B cell (primary cell): ENCODE measurements at regions not wholly inside any gene's neighbourhood (a gene's known extent, or its start where the extent isn't known, plus 50 kb on each side); places are given as distances from the start of the nearest gene placed in this dataset.

Experiments
- ATAC-seq: fragments of 200-7000 bp; cut with Tn5 transposase; one replicate; pipeline ENCODE4 v1.10.0; 2021; ENCODE audit warnings: low read depth, mild to moderate bottlenecking, moderate number of reproducible peaks, moderate library complexity
- CTCF ChIA-PET: fragments of 350-600 bp; sonication (Branson Sonifier 250); formaldehyde crosslinking; loops from one replicate; lab custom pipeline; 2021; ENCODE audit warnings: antibody characterized with exemption, inconsistent platforms; lab: Charles Lee
- POLR2A ChIA-PET: fragments of 350-600 bp; sonication (Branson Sonifier 250); formaldehyde crosslinking; loops from one replicate; lab custom pipeline; 2021; ENCODE audit warnings: antibody characterized with exemption; lab: Charles Lee
- DNase-seq: peaks from one replicate; pipeline ENCODE4 v3.0.0; 2013
- H2AFZ ChIP-seq: 2 replicates; pipeline ENCODE4 v1.6.1; 2012; ENCODE audit warnings: mild to moderate bottlenecking, low read depth, low read length; ENCODE audit not compliant: insufficient read depth, poor library complexity, severe bottlenecking
- H3K27ac ChIP-seq, 2 donors: 1 replicate in 1 of 2; 2 replicates in 1 of 2; pipeline ENCODE4 v1.5.1; 2012 to 2013; ENCODE audit warnings: low read length in 2 of 2, mild to moderate bottlenecking in 2 of 2, moderate library complexity in 1 of 2
- H3K27me3 ChIP-seq, 4 experiments: fragments of 200-600 bp in 1 of 4; sonication (generic) in 1 of 4; replicated peaks in 1 of 4; 1 replicate in 2 of 4; 2 replicates in 2 of 4; pipeline versions ENCODE4 v1.6.1 to v1.7.0; 2013 to 2016; ENCODE audit warnings: low read length in 3 of 4, mild to moderate bottlenecking in 2 of 4, mixed read lengths in 1 of 4, moderate library complexity in 1 of 4; ENCODE audit not compliant: insufficient read depth in 4 of 4, control insufficient read depth in 3 of 4; ENCODE audit errors: control extremely low read depth in 1 of 4
- H3K36me3 ChIP-seq, 2 experiments: replicated peaks in 1 of 2; 1 replicate in 1 of 2; 2 replicates in 1 of 2; pipeline versions ENCODE4 v1.6.1 to v1.7.1; 2013; ENCODE audit warnings: low read length in 1 of 2; ENCODE audit not compliant: insufficient read depth in 2 of 2, control insufficient read depth in 1 of 2; ENCODE audit errors: control extremely low read depth in 1 of 2, extremely low read depth in 1 of 2
- H3K4me1 ChIP-seq, 2 donors: fragments of 200-600 bp in 1 of 2; sonication (generic) in 1 of 2; 1 replicate in 1 of 2; 2 replicates in 1 of 2; pipeline versions ENCODE4 v1.5.1 to v1.6.1; 2013 to 2017; ENCODE audit warnings: low read length in 2 of 2; ENCODE audit not compliant: control insufficient read depth in 2 of 2, insufficient read depth in 2 of 2
- H3K4me2 ChIP-seq: replicated peaks from 2 replicates; pipeline ENCODE3; 2012; ENCODE audit warnings: mild to moderate bottlenecking, low read depth, low read length; ENCODE audit not compliant: poor library complexity, severe bottlenecking
- H3K4me3 ChIP-seq, 5 experiments: fragments of 200-600 bp in 1 of 5; sonication (generic) in 1 of 5; 1 replicate in 3 of 5; 2 replicates in 2 of 5; pipeline versions ENCODE4 v1.5.1 to v1.7.0; 2011 to 2016; ENCODE audit warnings: low read length in 4 of 5, mild to moderate bottlenecking in 4 of 5, low read depth in 2 of 5, control low read depth in 1 of 5, moderate library complexity in 1 of 5; ENCODE audit not compliant: insufficient read depth in 1 of 5; ENCODE audit errors: control extremely low read depth in 1 of 5, extremely low read depth in 1 of 5
- H3K79me2 ChIP-seq: fragments of 200-600 bp; sonication (generic); one replicate; pipeline ENCODE4 v1.6.0; 2016; ENCODE audit warnings: low read length; ENCODE audit not compliant: control insufficient read depth, insufficient read depth
- H3K9ac ChIP-seq: fragments of 200-600 bp; sonication (generic); 2 replicates; pipeline ENCODE4 v1.6.1; 2017; ENCODE audit warnings: mild to moderate bottlenecking, low read length, moderate library complexity
- H3K9me3 ChIP-seq, 3 donors: one replicate each; pipeline versions ENCODE4 v1.6.1 to v1.7.1; 2013; ENCODE audit warnings: low read length in 2 of 3; ENCODE audit not compliant: control insufficient read depth in 2 of 3, insufficient read depth in 1 of 3; ENCODE audit errors: control extremely low read depth in 1 of 3
- H4K20me1 ChIP-seq: 2 replicates; pipeline ENCODE4 v1.6.0; 2012; ENCODE audit warnings: mild to moderate bottlenecking, low read length; ENCODE audit not compliant: insufficient read depth, control insufficient read depth, poor library complexity, severe bottlenecking
- H3K27ac Mint-ChIP-seq: one replicate; pipeline ENCODE4 v1.8.0; 2021; ENCODE audit warnings: mixed read lengths
- H3K27me3 Mint-ChIP-seq: one replicate; pipeline ENCODE4 v1.8.0; 2021; ENCODE audit warnings: mixed read lengths
- H3K4me1 Mint-ChIP-seq: one replicate; pipeline ENCODE4 v1.8.0; 2021; ENCODE audit warnings: mixed read lengths
- H3K4me3 Mint-ChIP-seq: one replicate; pipeline ENCODE4 v1.8.0; 2021; ENCODE audit warnings: mixed read lengths
- H3K9me3 Mint-ChIP-seq: one replicate; pipeline ENCODE4 v1.8.0; 2022; ENCODE audit warnings: mixed read lengths; ENCODE audit not compliant: insufficient read depth
- EZH2 ChIP-seq: IDR thresholded peaks from 2 replicates; pipeline ENCODE4 v1.6.1; 2012; ENCODE audit warnings: borderline replicate concordance, low read depth, mild to moderate bottlenecking, moderate library complexity, low read length; ENCODE audit not compliant: insufficient read depth, poor library complexity, severe bottlenecking
- WGBS: methylation state at CpG from one replicate; pipeline ENCODE4 v1.1.5; 2013; ENCODE audit warnings: missing lambda C conversion rate; ENCODE audit not compliant: insufficient coverage; 5-methylcytosine and 5-hydroxymethylcytosine counted together
- intact Hi-C: fragments of 100-400 bp; cut with micrococcal nuclease; formaldehyde crosslinking; loops from one replicate; pipeline ENCODE4 v1.10.0; 2022
- TF ChIP-seq, protein P1 (sequence below): fragments of 200-600 bp; IDR thresholded peaks from one replicate; pipeline ENCODE4 v1.8.0; 2022; ENCODE audit warnings: antibody characterized with exemption, mild to moderate bottlenecking

DNA sequence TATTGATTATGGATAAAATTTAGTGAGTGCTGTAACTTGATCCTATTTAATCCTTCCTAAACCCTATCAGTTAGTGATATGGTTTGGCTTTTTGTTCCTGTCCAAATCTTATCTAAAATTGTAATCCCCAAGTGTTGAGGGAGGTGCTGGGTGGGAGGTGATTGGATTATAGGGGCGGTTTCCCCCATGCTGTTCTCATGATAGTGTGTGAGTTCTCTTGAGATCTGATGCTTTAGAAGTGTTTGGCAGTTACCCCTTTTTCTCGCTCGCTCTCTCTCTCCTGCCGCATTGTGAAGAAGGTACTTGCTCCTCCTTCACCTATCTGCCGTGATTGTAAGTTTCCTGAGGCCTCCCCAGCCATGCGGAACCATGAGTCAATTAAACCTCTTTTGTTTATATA, 134.0 kb upstream of the SUCLG2 start:
- H3K79me2 ChIP-seq = no peaks in the 10 kb centered on the region

DNA sequence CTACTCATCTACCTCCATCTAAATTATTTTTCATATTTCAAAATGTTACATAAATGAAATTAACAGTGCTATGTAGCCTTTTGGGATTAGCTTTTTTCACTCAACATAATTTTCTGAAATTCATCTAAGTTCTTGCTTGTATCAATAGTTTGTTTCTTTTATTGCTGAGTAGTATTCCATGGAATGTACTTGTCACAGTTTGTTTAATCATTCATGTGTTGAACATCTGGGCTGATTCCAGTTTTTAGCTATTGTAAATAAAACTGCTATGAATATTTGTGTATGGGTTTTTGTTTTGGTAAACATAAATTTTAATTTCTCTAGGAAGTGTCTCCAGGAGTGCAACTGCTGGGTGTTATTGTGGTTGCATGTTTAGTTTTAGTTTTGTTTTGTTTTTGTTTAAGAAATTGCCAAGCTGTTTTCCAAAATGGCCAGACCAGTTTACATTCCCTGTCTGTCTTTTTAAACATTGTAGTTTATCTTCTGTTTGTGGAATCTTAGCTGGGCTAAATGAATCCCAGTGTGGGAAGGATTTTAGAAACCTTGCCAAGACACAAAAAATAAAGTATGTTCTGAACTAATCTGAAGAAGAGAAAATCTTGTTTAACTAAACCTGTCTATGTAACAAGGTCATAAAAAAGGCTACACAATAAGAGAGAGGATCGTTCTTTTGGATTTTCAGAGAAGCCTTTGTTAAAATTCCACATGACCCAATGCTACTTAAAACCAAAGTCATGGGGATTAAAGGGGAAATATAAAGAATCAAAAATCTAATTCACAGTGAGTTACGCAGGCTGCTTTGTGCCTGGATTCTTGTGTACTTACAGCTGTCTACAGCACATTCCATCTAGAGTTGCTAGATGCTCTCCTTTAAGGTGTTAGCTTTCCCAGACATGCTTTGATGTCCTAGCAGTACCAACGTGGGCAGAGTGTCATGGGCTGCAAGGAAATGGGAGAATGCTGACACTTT, 129.2 kb upstream of the SUCLG2 start:
- Histone ChIP-seq H3K27ac (no peak overlapping the region), H3K4me3 (no peak overlapping the region), H3K79me2 (no peaks in the 10 kb centered on the region), H3K4me1 (no peaks in the 10 kb centered on the region), H3K36me3 (no peaks in the 10 kb centered on the region), H3K9me3 (peaks cover 0 to 6% (median 0%) of the 10 kb centered on the region in 3 donors), H3K4me2 (no peak overlapping the region), H2AFZ (no peak overlapping the region), H4K20me1 (no peaks in the 10 kb centered on the region), H3K27me3 (no peaks in the 10 kb centered on the region), H3K9ac (no peak overlapping the region)
- H3K4me3 Mint-ChIP-seq = no peak overlapping the region
- peaks cover 3% of the 10 kb centered on the region for H3K4me1 Mint-ChIP-seq
- ATAC-seq (no peak), DNase-seq (no peak)
- intact Hi-C loops = no loop called here
- WGBS = no CpG with 5 or more reads among the region's 3 CpGs
- ChIA-PET CTCF (no interaction called here), POLR2A (no interaction called here)
- peaks cover 5% of the 10 kb centered on the region for H3K9me3 Mint-ChIP-seq
- H3K27ac Mint-ChIP-seq = no peak overlapping the region
- TF ChIP-seq EZH2 = no peak
- TF ChIP-seq, protein P1, sequence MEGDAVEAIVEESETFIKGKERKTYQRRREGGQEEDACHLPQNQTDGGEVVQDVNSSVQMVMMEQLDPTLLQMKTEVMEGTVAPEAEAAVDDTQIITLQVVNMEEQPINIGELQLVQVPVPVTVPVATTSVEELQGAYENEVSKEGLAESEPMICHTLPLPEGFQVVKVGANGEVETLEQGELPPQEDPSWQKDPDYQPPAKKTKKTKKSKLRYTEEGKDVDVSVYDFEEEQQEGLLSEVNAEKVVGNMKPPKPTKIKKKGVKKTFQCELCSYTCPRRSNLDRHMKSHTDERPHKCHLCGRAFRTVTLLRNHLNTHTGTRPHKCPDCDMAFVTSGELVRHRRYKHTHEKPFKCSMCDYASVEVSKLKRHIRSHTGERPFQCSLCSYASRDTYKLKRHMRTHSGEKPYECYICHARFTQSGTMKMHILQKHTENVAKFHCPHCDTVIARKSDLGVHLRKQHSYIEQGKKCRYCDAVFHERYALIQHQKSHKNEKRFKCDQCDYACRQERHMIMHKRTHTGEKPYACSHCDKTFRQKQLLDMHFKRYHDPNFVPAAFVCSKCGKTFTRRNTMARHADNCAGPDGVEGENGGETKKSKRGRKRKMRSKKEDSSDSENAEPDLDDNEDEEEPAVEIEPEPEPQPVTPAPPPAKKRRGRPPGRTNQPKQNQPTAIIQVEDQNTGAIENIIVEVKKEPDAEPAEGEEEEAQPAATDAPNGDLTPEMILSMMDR = no peak
- peaks cover 12% of the 10 kb centered on the region for H3K27me3 Mint-ChIP-seq

More for the DNA sequence above, 134.0 kb upstream of the SUCLG2 start:
- H3K4me1 Mint-ChIP-seq = no peaks in the 10 kb centered on the region
- ChIA-PET POLR2A (no interaction called here), CTCF (interaction anchor here (2.4 to 5.4 kb wide), 3 partner anchors 406 to 816 kb away, joined by 11 to 92 read pairs (median 54); no protein-coding TSS in a partner anchor)
- H3K27me3 ChIP-seq = no peaks in the 10 kb centered on the region
- H3K9me3 Mint-ChIP-seq = peaks cover 5% of the 10 kb centered on the region
- no peak overlapping the region for H3K4me3 Mint-ChIP-seq
- no peaks in the 10 kb centered on the region for H3K9me3 ChIP-seq
- H3K4me2 ChIP-seq = no peak overlapping the region
- H3K27ac Mint-ChIP-seq = no peak overlapping the region
- peaks cover 9% of the 10 kb centered on the region for H3K27me3 Mint-ChIP-seq
- TF ChIP-seq EZH2 = no peak
- TF ChIP-seq, protein P1 = no peak
- DNase-seq = no peak
- no peak overlapping the region for H2AFZ ChIP-seq
- H3K36me3 ChIP-seq = no peaks in the 10 kb centered on the region
- H3K4me3 ChIP-seq = no peak overlapping the region
- H3K27ac ChIP-seq = no peak overlapping the region
- no peak overlapping the region for H3K9ac ChIP-seq
- 100% methylated on average over 1 of the region's 6 CpGs for WGBS
- no peak for ATAC-seq
- intact Hi-C loops = no loop called here
- no peaks in the 10 kb centered on the region for H4K20me1 ChIP-seq
- no peaks in the 10 kb centered on the region for H3K4me1 ChIP-seq
